ENCODE measurements at regions not wholly inside any gene's neighbourhood (a gene's known extent, or its start where the extent isn't known, plus 50 kb on each side); places are given as distances from the start of the nearest gene placed in this dataset.

- Histone ChIP-seq H3K4me3 (replicated peaks in 1 of 3; ENCODE audit: insufficient read depth in 1 of 3, low read depth in 2 of 3, low read length in 3 of 3) (no peak overlapping the region), H3K27ac (ENCODE audit: extremely low read length, insufficient read depth, low read length) (no peak overlapping the region), H3K36me3 (replicated peaks in 1 of 2; ENCODE audit: control insufficient read depth in 1 of 2, insufficient read depth in 2 of 2, low read length in 2 of 2) (no peaks in the 10 kb centered on the region), H3K9ac (ENCODE audit: insufficient read depth, low read depth, low read length) (no peak overlapping the region), H3K27me3 (ENCODE audit: control insufficient read depth in 1 of 2, insufficient read depth in 2 of 2, low read length in 2 of 2) (no peaks in the 10 kb centered on the region), H3K79me2 (ENCODE audit: insufficient read depth, low read length) (no peaks in the 10 kb centered on the region), H4K20me1 (ENCODE audit: insufficient read depth, low read length) (no peaks in the 10 kb centered on the region), H2AFZ (ENCODE audit: low read length) (no peak overlapping the region), H3K4me1 (ENCODE audit: insufficient read depth, low read length) (no peaks in the 10 kb centered on the region), H3K9me3 (ENCODE audit: low read length) (no peaks in the 10 kb centered on the region), H3K4me2 (ENCODE audit: low read depth, low read length) (no peak overlapping the region)
- TF ChIP-seq CENPX (CRISPR knock-in tag; IDR thresholded peaks at IDR 0.05) = no peak
- TF ChIP-seq ZNF557 (CRISPR knock-in tag; IDR thresholded peaks at IDR 0.05) = no peak
- TF ChIP-seq ZBTB33 (CRISPR knock-in tag; IDR thresholded peaks at IDR 0.05) = no peak
- no peak for TF ChIP-seq FOXC1 (CRISPR knock-in tag; IDR thresholded peaks at IDR 0.05; ENCODE audit: borderline replicate concordance)
- TF ChIP-seq YEATS4 (CRISPR knock-in tag; IDR thresholded peaks at IDR 0.05; ENCODE audit: borderline replicate concordance) = no peak
- TF ChIP-seq ZBTB25 (CRISPR knock-in tag; IDR thresholded peaks at IDR 0.05) = no peak
- TF ChIP-seq ZNF781 (CRISPR knock-in tag; IDR thresholded peaks at IDR 0.05; ENCODE audit: borderline replicate concordance, not compliant biosample characterization) = no peak
- no peak for TF ChIP-seq CBX5 (CRISPR knock-in tag; IDR thresholded peaks at IDR 0.05; ENCODE audit: borderline replicate concordance)
- no peak for TF ChIP-seq ZNF44 (CRISPR knock-in tag; IDR thresholded peaks at IDR 0.05)
- no peak for TF ChIP-seq BCL3 (CRISPR knock-in tag; IDR thresholded peaks at IDR 0.05)
- in situ Hi-C loops (cut with HindIII; ENCODE audit: extremely low pct_ligation_motif_present, low pct_unique_long_range_greater_than_20kb) = no loop called here
- intact Hi-C loops (cut with micrococcal nuclease; ENCODE audit: unreplicated experiment) = no loop called here
- no TSS peak for BruUV-seq (replicated peaks)
- no peak for DNase-seq (ENCODE audit: low spot score)
- FAIRE-seq = no peak
- POLR2A ChIA-PET = no interaction called here
- CTCF ChIA-PET (ENCODE audit: low intra/inter-chr PET ratio, low total read pairs) = no interaction called here
- 15% methylated on average over 6 of the region's 6 CpGs for WGBS (ENCODE audit: low lambda C conversion rate)
- ATAC-seq = no peak
Measured at GRCh38 chr6:104601131-104601651, 258.5 kb downstream of the HACE1 start.

Data from HepG2 (cell line).